H4 (cell line): ENCODE measurements at regions not wholly inside any gene's neighbourhood (a gene's known extent, or its start where the extent isn't known, plus 50 kb on each side); places are given as distances from the start of the nearest gene placed in this dataset.

Source experiments
- DNase-seq: peaks from one replicate; pipeline ENCODE4 v3.0.0-alpha.2; 2015; ENCODE audit warnings: low spot score

DNA sequence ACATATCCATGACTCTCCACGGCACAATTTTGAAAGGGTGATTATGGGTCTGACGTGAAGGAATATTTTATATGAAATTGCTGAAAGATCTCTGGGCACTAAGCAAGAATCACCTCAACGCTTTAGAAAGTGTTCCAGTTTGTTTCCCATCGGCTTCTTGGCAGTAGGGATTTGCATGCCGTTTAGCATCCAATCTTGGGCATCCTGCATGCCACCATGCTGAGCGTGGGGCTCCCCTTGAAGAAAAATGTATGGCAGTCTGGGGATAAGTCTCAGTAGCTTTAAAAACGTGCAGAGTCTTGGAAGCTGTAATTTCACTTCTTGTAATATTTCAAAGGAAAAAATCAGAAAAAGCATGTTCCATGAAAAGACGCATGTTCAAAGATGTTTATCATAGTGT lies 151.7 kb downstream of the DMRT2 start:
- DNase-seq = no peak

- DNase-seq = no peak
These were observed 152.5 kb downstream of the DMRT2 start for GRCh38 chr9:1202512-1203280.

- DNase-seq = no peak
These were observed 157.5 kb downstream of the DMRT2 start for GRCh38 chr9:1207686-1208085.

DNA sequence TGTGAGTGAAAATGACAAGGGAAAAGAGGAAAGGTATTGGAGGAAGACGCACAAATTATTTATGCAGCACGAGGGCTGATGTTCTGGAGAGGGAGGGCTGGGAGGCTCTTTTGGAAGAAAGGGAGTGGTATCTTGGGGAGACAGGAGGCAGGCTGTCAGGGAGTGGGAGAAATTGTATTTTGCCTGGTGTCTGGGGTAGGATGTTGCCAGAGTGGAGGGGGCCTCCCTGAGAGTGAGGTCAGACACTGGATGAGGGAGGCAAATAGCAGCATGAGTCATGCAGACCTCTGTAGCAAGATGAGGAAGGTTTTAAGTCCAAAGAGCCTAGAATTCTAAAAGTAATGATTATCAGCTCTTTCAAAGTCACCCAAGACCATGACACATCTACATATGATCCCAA lies 158.0 kb downstream of the DMRT2 start:
- DNase-seq = peak; percentile 4

DNA sequence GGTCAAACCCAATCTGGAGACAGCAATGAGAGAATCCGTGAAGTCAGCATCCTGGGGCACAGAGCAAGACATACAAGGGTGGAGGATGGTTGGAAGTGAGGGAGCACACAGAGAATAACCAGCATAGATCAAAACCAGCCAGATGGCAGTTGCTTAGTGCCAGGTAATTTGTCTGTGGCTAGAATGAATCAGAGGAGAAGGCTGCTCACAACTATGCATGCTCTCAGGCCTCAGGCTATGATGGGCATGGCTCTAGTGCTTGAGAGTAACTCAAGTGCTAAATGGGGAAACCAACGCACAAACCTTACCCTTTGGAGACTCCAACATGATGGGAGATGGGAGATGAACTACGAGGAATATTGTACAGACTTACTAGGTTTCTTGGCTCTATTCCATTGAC lies 160.8 kb downstream of the DMRT2 start:
- DNase-seq = no peak

GRCh38 chr9:1216532-1216931 lies 166.4 kb downstream of the DMRT2 start:
- no peak for DNase-seq

DNA sequence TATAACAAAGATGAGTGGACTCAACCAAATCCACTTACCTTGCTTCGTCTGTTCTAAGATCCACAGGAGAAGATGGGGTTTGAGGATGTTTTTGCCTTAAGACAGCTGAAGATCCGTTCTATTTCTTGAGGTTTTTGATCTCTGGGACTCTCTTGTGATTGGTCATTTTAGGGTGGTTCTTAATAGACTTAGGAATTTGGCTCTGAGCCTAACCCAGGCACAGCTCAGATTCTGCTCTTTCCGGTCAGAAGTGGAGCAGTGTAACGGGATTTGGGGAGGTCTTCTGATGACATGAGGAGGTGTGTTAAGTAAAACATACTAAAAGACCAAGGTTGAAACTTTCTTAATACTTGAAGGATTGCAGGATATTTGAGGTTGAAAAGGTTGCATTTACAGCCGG lies 166.9 kb downstream of the DMRT2 start:
- DNase-seq = no peak

DNA sequence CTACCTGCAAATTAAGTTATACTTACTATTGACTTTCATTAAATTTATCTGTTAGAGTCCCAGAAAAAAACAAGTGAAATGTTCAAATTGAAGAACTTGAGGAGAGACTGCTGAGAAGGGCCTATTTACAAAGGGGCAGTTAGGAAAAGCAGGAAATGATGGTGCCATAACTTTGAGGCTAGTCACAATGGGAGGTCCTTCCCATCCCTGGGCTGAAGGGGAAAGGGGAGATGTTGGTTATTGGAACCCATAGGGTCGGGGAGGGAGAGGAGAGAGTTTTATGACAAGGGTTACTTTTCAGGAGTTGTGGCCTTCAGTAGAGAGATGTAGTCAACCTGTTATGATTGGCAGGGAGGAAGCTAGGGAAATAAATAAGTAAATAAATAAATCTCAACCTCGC lies 169.1 kb downstream of the DMRT2 start:
- no peak for DNase-seq

- no peak for DNase-seq
These were observed 171.1 kb downstream of the DMRT2 start for GRCh38 chr9:1221298-1221697.

DNA sequence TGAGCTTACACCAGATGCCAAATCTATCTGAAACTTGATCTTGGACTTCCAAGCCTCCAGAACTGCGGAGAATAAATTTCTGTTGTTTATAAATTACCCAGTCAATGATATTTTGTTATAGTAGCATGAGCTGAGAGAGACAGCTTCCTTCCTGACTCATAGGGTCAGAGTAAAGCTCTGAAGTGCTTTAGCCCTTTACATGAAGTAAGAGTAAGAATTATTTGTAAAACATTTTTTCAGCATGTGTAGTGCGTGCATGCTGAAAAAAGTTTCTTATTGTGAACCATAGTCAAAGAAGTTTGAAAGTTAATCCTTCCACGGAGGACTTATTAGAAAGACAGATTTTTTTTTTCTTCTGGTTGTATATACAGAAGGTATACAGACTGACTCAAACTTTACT lies 172.4 kb downstream of the DMRT2 start:
- no peak for DNase-seq

GRCh38 chr9:1231998-1232919 lies 182.1 kb downstream of the DMRT2 start:
- DNase-seq = peak; percentile 78

GRCh38 chr9:1233568-1233967 lies 183.4 kb downstream of the DMRT2 start:
- no peak for DNase-seq

DNA sequence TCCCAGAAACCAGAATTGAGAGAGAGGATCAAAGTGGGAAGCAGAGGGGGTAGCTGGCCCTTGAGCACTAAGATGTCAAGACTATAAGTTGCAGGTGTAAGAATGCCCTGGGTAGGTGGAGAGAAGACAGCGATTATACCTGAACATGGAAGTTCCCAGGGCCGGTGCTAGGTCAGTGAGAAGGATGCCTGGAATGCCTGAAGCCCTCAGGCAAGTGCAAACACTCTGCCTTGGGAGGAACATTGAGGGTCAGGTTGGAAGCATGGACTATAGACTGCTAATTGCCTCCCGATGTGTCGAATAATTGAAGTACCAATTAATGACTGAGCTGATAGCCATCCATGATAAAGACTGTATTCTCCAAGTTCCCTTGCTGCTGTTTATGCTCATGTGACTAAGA lies 185.5 kb downstream of the DMRT2 start:
- no peak for DNase-seq

- DNase-seq = no peak
These were observed 185.9 kb downstream of the DMRT2 start for GRCh38 chr9:1236061-1236460.

GRCh38 chr9:1238407-1238806 lies 188.2 kb downstream of the DMRT2 start:
- DNase-seq = no peak

GRCh38 chr9:1248743-1249142 lies 198.6 kb downstream of the DMRT2 start:
- no peak for DNase-seq

DNA sequence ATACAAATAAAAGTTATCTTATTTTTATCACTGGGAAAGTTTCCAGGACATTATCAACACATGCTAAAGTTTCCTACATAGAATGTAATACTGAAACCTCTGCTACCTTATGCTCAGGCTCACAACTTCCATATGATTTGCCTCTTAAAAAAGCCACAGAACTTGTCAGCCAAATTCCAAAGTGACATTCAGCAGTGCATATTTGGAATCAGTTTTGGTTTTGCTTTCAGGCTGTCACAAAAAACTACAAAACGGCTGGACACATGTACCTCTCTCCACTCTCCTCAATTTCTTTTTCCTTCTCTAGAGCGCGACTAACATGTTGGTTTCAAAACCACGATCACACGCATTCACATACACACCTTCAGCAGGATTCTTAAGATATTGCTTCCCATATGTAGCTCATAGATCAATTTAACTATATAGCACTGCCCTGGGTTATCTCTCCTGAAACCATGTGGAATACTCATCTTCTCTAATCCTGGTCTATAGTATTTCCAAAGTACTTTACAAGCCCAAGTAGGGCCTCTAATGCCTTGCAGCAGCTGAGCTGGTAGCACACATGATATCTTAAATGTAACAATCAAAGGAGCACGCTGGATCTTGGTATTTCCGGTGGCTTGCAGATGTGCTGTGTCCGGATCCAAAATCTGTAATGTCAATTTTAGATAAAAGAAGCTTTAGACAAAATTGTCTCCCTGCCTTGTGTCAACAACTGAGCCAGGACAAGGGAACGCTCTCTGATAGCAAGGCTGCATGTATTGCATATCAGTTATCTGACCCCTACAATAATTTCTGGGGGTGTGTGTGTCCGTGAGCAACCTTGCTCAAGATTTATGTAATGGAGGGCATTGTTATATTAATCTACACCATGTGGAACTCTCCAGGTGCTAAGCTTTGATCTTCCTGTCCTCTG lies 203.2 kb downstream of the DMRT2 start:
- DNase-seq = peak; percentile 4

DNA sequence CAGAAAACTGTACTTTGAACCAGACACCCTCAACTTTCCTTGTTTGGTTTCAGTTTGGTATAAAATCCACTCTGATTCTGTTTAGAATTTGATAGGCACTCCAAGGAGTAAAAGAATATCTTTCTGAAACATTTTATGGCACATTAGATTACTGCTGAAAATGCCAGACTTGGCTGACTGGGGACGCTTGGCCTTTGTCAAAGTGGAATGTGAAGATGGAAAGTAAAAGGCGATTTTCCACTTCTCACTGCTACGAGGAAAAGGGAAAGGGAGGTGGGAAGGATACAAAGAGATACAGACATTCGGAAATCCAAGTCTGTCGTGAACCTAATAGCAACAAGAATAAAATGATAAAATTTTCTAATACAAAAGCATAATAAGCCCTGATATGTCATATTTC lies 203.9 kb downstream of the DMRT2 start:
- DNase-seq = no peak

DNA sequence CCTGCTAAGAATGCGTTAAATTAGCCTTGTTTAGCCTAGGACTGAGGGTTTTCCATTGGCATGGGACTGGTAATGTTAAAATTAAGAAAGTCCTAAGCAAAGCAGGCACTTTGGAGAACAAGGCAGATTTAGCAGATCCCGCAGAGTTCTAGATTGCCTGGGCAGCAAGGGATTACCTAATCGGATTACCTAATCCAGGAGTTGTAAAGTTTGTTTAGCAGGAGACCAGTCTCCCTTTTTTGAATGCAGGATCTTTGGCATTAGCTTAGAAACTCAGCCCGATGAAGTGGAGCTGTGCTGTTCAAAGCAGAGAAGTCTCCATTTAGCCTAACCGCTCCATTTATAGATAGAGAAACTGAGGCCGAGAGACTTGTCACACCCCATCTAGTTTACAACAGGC lies 206.0 kb downstream of the DMRT2 start:
- no peak for DNase-seq

DNA sequence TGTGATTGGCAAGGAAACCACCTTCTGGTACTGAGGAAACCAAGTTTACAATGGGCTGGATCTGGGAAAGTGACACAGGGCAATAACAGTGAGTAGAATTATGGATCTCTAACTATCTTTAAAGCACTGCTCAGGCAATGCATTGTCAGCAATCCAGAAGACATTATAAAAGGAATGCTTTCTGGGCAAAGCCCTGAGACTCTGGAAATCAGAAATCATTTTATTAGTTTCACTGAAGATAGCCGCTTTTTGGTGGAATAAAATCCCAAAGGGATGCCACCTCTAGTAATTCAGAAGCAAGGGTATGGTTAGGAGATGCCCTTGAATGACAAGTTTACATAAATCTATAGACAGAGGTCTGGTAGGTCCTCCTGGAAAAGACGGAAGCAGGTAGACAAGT lies 211.1 kb downstream of the DMRT2 start:
- no peak for DNase-seq

DNA sequence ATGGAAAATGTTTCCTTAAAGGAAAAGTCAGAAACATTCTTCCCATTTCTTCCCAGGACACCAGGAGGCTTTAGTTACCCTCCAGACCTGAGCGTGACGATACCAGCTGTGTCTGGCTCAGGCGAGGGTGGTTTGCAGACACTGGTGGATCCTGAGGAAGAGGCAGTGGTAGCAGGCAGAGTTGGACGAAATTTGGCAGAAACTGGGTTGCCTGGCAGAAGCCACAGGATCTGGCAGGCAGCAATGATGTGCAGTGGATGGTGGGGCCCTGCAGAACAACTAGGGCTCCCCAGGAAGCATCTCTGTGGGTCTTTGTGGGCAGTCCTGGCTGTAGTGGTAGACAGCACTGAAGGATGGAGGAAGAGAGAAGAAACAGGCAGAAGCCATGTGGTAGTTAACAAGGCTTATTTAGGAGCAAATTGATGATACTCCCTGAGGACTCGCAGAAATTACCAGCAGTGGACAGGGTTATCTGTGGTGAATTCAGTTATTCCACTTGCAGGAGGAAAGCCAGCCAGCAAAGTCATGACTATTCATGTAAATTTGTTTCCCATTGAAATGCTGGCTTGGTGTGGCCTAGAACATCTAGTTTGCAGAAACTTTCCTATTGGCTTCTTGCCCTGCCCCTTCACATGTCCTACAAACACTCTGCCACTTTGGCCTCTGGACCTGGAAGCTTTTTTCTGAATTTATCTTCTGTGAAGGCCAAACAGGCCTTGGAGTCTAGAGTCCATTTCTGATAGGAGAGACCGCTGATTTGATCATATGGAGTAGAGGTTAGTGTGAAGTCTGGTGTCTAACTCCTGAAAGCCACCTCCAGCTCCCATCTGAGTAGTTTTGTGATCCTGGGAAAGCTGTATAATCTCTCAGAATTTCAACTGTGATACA lies 212.0 kb downstream of the DMRT2 start:
- no peak for DNase-seq
